ENCODE measurements at regions not wholly inside any gene's neighbourhood (a gene's known extent, or its start where the extent isn't known, plus 50 kb on each side); places are given as distances from the start of the nearest gene placed in this dataset.

DNA sequence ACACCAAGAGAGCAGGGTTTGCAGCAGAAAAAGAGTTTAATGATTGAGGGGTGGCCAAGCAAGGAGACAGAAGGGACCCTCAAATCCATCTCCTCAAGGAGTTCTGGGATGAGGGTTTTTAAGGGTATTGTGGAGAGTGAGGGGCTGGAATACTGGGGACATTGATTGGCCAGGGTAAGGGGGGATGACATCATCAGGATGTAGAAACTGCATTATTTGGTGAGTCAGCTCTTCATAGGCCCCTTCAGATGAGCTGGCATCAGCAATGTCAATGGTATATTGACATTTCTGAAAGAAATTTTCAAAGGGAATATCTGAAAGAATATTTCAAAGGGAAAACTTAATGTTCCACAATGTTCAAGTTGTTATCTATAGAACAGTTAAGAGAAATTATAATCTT lies 168.1 kb upstream of the SNX7 start:
- H3K4me3 ChIP-seq (ENCODE audit: low read depth, low read length), result no peak overlapping the region
- TF ChIP-seq, protein P1, sequence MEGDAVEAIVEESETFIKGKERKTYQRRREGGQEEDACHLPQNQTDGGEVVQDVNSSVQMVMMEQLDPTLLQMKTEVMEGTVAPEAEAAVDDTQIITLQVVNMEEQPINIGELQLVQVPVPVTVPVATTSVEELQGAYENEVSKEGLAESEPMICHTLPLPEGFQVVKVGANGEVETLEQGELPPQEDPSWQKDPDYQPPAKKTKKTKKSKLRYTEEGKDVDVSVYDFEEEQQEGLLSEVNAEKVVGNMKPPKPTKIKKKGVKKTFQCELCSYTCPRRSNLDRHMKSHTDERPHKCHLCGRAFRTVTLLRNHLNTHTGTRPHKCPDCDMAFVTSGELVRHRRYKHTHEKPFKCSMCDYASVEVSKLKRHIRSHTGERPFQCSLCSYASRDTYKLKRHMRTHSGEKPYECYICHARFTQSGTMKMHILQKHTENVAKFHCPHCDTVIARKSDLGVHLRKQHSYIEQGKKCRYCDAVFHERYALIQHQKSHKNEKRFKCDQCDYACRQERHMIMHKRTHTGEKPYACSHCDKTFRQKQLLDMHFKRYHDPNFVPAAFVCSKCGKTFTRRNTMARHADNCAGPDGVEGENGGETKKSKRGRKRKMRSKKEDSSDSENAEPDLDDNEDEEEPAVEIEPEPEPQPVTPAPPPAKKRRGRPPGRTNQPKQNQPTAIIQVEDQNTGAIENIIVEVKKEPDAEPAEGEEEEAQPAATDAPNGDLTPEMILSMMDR (IDR thresholded peaks at IDR 0.05; ENCODE audit: low read depth, low read length, missing control alignments), result no peak
- DNase-seq (ENCODE audit: low read depth), result no peak
- in situ Hi-C loops (cut with HindIII; ENCODE audit: low sequenced_read_pairs), result no loop called here

DNA sequence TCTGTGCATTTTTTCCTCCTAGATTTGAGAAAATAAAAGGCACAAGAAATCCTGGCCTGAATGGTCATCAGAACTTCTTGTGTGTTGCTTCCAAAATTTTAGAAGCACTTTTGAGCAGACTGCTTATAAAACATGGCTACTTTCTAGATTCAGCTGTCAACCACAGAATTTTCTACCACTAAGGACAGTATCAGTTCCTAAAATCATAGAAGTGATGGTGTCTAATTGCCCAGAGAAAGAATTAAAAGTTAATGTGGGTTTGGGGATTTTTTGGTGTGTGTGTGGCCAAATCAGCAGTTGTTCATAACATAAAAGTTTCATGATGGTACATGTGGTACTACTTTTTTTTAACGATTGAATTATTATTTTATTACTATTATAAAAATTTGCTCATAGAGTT lies 171.4 kb upstream of the SNX7 start:
- no peak overlapping the region for H3K4me3 ChIP-seq (ENCODE audit: low read depth, low read length)
- TF ChIP-seq, protein P1 (IDR thresholded peaks at IDR 0.05; ENCODE audit: low read depth, low read length, missing control alignments), result no peak
- DNase-seq (ENCODE audit: low read depth), result no peak
- in situ Hi-C loops (cut with HindIII; ENCODE audit: low sequenced_read_pairs), result no loop called here

DNA sequence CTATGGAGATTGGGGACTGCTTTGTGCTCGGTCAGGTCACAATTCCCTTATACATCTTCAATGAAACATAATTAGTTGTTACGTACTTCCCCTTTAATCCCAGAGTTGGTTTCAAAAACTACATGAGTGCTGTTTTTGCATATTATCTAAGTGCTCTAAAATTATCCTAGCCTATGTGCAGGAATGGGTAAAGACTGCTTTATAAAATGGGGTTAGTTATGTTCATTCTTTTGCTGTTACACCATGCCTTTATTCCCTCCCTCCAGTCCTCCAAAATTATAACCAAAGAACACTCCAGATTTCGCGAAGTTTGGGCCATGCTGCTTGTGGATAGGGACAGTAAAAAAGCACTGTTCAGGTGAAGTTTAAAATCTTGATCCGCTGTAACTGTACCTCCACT lies 173.9 kb upstream of the SNX7 start:
- no peak overlapping the region for H3K4me3 ChIP-seq (ENCODE audit: low read depth, low read length)
- TF ChIP-seq, protein P1 (IDR thresholded peaks at IDR 0.05; ENCODE audit: low read depth, low read length, missing control alignments), result no peak
- in situ Hi-C loops (cut with HindIII; ENCODE audit: low sequenced_read_pairs), result no loop called here
- DNase-seq (ENCODE audit: low read depth), result no peak

DNA sequence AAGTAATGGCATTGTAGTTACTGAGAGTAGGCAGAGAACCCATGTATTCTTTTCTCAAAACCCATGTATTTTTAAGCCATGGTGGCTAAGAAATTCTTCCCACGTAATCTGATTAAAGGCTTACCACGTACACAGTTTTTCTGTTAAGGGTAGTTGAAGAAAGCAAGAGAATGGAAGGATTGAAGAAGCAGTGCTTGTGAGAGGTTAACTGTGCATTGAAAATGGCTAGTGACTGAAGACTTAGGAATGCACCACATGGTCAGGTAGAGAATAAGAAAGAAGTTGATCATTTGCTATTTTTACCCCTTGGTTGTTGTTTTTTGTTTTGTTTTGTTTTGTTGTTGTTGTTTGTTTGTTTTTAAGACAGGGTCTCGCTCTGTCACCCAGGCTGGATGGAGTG lies 178.9 kb upstream of the SNX7 start:
- TF ChIP-seq, protein P1 (IDR thresholded peaks at IDR 0.05; ENCODE audit: low read depth, low read length, missing control alignments), result no peak
- no peak for DNase-seq (ENCODE audit: low read depth)
- in situ Hi-C loops (cut with HindIII; ENCODE audit: low sequenced_read_pairs), result no loop called here
- no peak overlapping the region for H3K4me3 ChIP-seq (ENCODE audit: low read depth, low read length)

DNA sequence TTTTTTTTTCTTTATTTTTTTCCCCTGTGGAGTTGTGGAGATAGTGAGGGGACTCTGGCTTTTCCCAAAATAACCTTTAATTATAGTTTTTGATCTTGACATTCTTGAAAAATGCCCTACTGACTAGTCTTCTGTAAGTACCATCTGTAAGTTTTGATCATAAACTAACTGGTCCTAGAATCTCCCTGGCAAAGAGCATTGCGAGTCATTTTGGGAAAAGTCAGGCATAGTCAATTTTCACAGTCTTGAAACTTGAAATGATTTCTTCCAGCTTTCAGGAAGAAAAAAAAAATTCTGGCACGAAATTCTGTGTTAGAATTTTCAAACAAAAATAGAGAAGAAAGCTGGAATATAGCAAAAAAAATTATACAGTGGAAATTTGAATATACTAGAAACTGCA lies 181.2 kb upstream of the SNX7 start:
- no peak overlapping the region for H3K4me3 ChIP-seq (ENCODE audit: low read depth, low read length)

DNA sequence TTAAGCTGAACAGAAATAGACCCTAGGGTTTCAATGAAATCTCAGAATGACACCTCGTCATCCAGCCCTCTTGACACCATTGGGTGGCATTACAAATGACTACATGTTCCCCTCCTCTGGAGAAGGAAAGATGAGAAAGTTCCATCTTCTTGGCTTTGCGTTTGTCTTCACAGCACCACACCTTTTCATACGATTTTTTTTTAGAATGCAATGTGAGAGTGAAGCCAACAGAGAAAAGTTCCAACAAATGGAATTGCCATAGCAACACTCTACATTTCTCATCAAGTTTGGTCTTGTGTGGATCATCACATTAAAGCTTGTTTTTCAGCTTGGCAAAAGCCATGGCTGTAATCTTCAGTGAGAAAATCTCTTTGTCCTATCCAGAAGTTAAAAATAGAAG lies 183.4 kb upstream of the SNX7 start:
- DNase-seq (ENCODE audit: low read depth), result no peak
- no peak overlapping the region for H3K4me3 ChIP-seq (ENCODE audit: low read depth, low read length)
- TF ChIP-seq, protein P1 (IDR thresholded peaks at IDR 0.05; ENCODE audit: low read depth, low read length, missing control alignments), result no peak
- in situ Hi-C loops (cut with HindIII; ENCODE audit: low sequenced_read_pairs), result no loop called here

More for the DNA sequence above, 181.2 kb upstream of the SNX7 start:
- DNase-seq (ENCODE audit: low read depth), result no peak
- in situ Hi-C loops (cut with HindIII; ENCODE audit: low sequenced_read_pairs), result no loop called here
- TF ChIP-seq, protein P1 (IDR thresholded peaks at IDR 0.05; ENCODE audit: low read depth, low read length, missing control alignments), result no peak

DNA sequence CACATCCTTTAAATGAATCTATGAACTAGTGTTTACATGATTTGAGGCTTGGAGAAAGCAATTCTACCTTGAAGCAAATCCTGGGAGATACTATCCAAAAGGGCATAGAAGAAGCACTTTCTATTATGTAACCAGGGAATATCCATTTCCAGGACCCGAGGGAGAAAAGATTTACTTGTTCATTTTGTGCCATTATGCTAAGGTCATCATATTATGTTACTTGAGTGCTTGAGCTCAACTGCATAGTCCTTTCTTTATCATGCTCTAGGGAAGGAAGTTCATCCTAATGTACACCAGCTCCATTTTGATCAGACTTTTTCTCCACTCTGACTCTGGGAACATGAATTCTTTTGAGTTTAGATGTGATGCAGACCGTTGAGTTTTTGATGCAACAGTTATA lies 188.6 kb upstream of the SNX7 start:
- no peak overlapping the region for H3K4me3 ChIP-seq (ENCODE audit: low read depth, low read length)
- in situ Hi-C loops (cut with HindIII; ENCODE audit: low sequenced_read_pairs), result loop anchor here (25.0 kb wide), 1 partner anchor 136 kb away; no protein-coding TSS in a partner anchor
- no peak for DNase-seq (ENCODE audit: low read depth)
- TF ChIP-seq, protein P1 (IDR thresholded peaks at IDR 0.05; ENCODE audit: low read depth, low read length, missing control alignments), result no peak
